Liver (tissue), 8 donors: ENCODE measurements at regions not wholly inside any gene's neighbourhood (a gene's known extent, or its start where the extent isn't known, plus 50 kb on each side); places are given as distances from the start of the nearest gene placed in this dataset.

Experiments
- DNase-seq: peaks from one replicate; pipeline ENCODE4 v3.0.0-alpha.2; 2017; ENCODE audit warnings: low spot score
- H3K27ac ChIP-seq, 2 donors: one replicate each; pipeline ENCODE4 v1.7.0; 2013; ENCODE audit warnings: inconsistent platforms in 2 of 2, low read length in 2 of 2, control low read depth in 1 of 2, low read depth in 1 of 2, mild to moderate bottlenecking in 1 of 2
- H3K27me3 ChIP-seq, 4 donors: one replicate each; pipeline versions ENCODE4 v1.6.1 to v1.7.0; 2013; ENCODE audit warnings: low read length in 3 of 4, inconsistent platforms in 1 of 4, mild to moderate bottlenecking in 1 of 4, moderate library complexity in 1 of 4; ENCODE audit not compliant: control insufficient read depth in 4 of 4, insufficient read depth in 4 of 4
- H3K36me3 ChIP-seq, 4 donors: one replicate each; pipeline versions ENCODE4 v1.6.1 to v1.7.0; 2013; ENCODE audit warnings: low read length in 3 of 4, mild to moderate bottlenecking in 3 of 4, low read depth in 1 of 4, moderate library complexity in 1 of 4; ENCODE audit not compliant: control insufficient read depth in 4 of 4, insufficient read depth in 3 of 4
- H3K4me1 ChIP-seq, 4 donors: one replicate each; pipeline versions ENCODE4 v1.6.1 to v1.7.0; 2013; ENCODE audit warnings: low read length in 3 of 4, mild to moderate bottlenecking in 3 of 4, moderate library complexity in 1 of 4; ENCODE audit not compliant: control insufficient read depth in 4 of 4, insufficient read depth in 4 of 4
- H3K4me3 ChIP-seq, 3 donors: one replicate each; pipeline versions ENCODE4 v1.6.1 to v1.7.0; 2013; ENCODE audit warnings: low read length in 3 of 3, control low read depth in 1 of 3, low read depth in 1 of 3, mild to moderate bottlenecking in 1 of 3
- H3K9ac ChIP-seq, 2 donors: one replicate each; pipeline ENCODE4 v1.7.0; 2013; ENCODE audit warnings: low read length in 2 of 2, mild to moderate bottlenecking in 2 of 2, moderate library complexity in 2 of 2, control low read depth in 1 of 2, low read depth in 1 of 2
- H3K9me3 ChIP-seq, 4 donors: one replicate each; pipeline versions ENCODE4 v1.6.1 to v1.7.0; 2013; ENCODE audit warnings: low read length in 3 of 4; ENCODE audit not compliant: control insufficient read depth in 4 of 4
- ATF3 ChIP-seq: IDR thresholded peaks from 2 replicates; pipeline ENCODE4 v1.6.1; 2016; ENCODE audit warnings: antibody characterized with exemption
- EGR1 ChIP-seq, 2 donors: IDR thresholded peaks; 2 replicates each; pipeline ENCODE4 v1.6.1; 2016 to 2018; ENCODE audit warnings: antibody characterized with exemption in 2 of 2, low read depth in 2 of 2
- FOXA1 ChIP-seq: IDR thresholded peaks from 2 replicates; pipeline ENCODE4 v1.6.1; 2016; ENCODE audit warnings: antibody characterized with exemption
- GABPA ChIP-seq, 2 donors: IDR thresholded peaks in 1 of 2; conservative IDR thresholded peaks in 1 of 2; 2 replicates each; pipeline ENCODE4 v1.6.1; 2016; ENCODE audit warnings: antibody characterized with exemption in 2 of 2, mild to moderate bottlenecking in 1 of 2, moderate library complexity in 1 of 2
- HNF4A ChIP-seq, 2 donors: conservative IDR thresholded peaks; 2 replicates each; pipeline ENCODE4 v1.6.1; 2016; ENCODE audit warnings: antibody characterized with exemption in 2 of 2, mild to moderate bottlenecking in 2 of 2
- HNF4G ChIP-seq: IDR thresholded peaks from 2 replicates; pipeline ENCODE4 v1.6.1; 2016; ENCODE audit warnings: antibody characterized with exemption
- MAX ChIP-seq: IDR thresholded peaks from 2 replicates; pipeline ENCODE4 v1.6.1; 2016; ENCODE audit warnings: antibody characterized with exemption
- NR2F2 ChIP-seq: IDR thresholded peaks from 2 replicates; pipeline ENCODE4 v1.6.1; 2016; ENCODE audit warnings: antibody characterized with exemption
- RAD21 ChIP-seq, 2 donors: IDR thresholded peaks; 2 replicates each; pipeline ENCODE4 v1.6.1; 2016; ENCODE audit warnings: antibody characterized with exemption in 2 of 2, mild to moderate bottlenecking in 2 of 2
- RXRA ChIP-seq, 2 donors: IDR thresholded peaks; 2 replicates each; pipeline ENCODE4 v1.6.1; 2017 to 2018; ENCODE audit warnings: antibody characterized with exemption in 2 of 2, mild to moderate bottlenecking in 1 of 2
- YY1 ChIP-seq: IDR thresholded peaks from 2 replicates; pipeline ENCODE4 v1.6.1; 2016; ENCODE audit warnings: antibody characterized with exemption, mild to moderate bottlenecking
- ZBTB33 ChIP-seq: IDR thresholded peaks from 2 replicates; pipeline ENCODE4 v1.6.1; 2016; ENCODE audit warnings: antibody characterized with exemption
- WGBS: extraction: QIAGEN DNeasy Blood & Tissue Kit; methylation state at CpG from one replicate; pipeline ENCODE4 v1.1.7; 2013; 5-methylcytosine and 5-hydroxymethylcytosine counted together
- TF ChIP-seq, protein P1 (sequence below): fragments of 150-350 bp; IDR thresholded peaks from 2 replicates; pipeline ENCODE4 v1.5.1; 2017; ENCODE audit warnings: improper control_type of control experiment, low read depth, low read length; ENCODE audit not compliant: missing input control
- donor health status: healthy.
- donor health status: healthy.
- donor health status: healthy.
- donor health status: healthy.
- donor health status: healthy.

- no peak overlapping the region for H3K9ac ChIP-seq
- no peaks in the 10 kb centered on the region for H3K27me3 ChIP-seq
- no peaks in the 10 kb centered on the region for H3K36me3 ChIP-seq
- H3K4me3 ChIP-seq = no peak overlapping the region
- no peak for DNase-seq
- TF ChIP-seq, protein P1, sequence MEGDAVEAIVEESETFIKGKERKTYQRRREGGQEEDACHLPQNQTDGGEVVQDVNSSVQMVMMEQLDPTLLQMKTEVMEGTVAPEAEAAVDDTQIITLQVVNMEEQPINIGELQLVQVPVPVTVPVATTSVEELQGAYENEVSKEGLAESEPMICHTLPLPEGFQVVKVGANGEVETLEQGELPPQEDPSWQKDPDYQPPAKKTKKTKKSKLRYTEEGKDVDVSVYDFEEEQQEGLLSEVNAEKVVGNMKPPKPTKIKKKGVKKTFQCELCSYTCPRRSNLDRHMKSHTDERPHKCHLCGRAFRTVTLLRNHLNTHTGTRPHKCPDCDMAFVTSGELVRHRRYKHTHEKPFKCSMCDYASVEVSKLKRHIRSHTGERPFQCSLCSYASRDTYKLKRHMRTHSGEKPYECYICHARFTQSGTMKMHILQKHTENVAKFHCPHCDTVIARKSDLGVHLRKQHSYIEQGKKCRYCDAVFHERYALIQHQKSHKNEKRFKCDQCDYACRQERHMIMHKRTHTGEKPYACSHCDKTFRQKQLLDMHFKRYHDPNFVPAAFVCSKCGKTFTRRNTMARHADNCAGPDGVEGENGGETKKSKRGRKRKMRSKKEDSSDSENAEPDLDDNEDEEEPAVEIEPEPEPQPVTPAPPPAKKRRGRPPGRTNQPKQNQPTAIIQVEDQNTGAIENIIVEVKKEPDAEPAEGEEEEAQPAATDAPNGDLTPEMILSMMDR = no peak
- no peak for TF ChIP-seq RAD21 (IDR thresholded peaks at IDR 0.05)
- no peaks in the 10 kb centered on the region for H3K4me1 ChIP-seq
- WGBS = 83% methylated on average over 3 of the region's 3 CpGs
- H3K9me3 ChIP-seq = no peaks in the 10 kb centered on the region
- H3K27ac ChIP-seq = no peak overlapping the region
Observed at GRCh38 chr5:38712391-38712790, 133.4 kb upstream of the OSMR start.

- WGBS = 81% methylated on average over 3 of the region's 3 CpGs
- no peak for DNase-seq
- H3K27ac ChIP-seq = no peak overlapping the region
- H3K9ac ChIP-seq = no peak overlapping the region
- no peaks in the 10 kb centered on the region for H3K36me3 ChIP-seq
- no peak overlapping the region for H3K4me3 ChIP-seq
- no peaks in the 10 kb centered on the region for H3K4me1 ChIP-seq
- H3K27me3 ChIP-seq = peaks cover 0 to 5% (median 0%) of the 10 kb centered on the region in 4 donors
- no peak for TF ChIP-seq ZBTB33
- no peak for TF ChIP-seq HNF4G
- TF ChIP-seq GABPA (IDR thresholded peaks at IDR 0.05 in 1 of 2, conservative IDR thresholded peaks at IDR 0.05 in 1 of 2) = no peak
- no peak for TF ChIP-seq NR2F2
- TF ChIP-seq MAX = no peak
- no peaks in the 10 kb centered on the region for H3K9me3 ChIP-seq
Observed at GRCh38 chr5:38714240-38714639, 131.6 kb upstream of the OSMR start.

- no peak overlapping the region for H3K9ac ChIP-seq
- TF ChIP-seq EGR1 (IDR thresholded peaks at IDR 0.05; ENCODE audit: low read depth in 2 of 2) (no peak), MAX (no peak), RAD21 (IDR thresholded peaks at IDR 0.05) (no peak), FOXA1 (no peak), HNF4G (no peak), ZBTB33 (no peak), HNF4A (conservative IDR thresholded peaks at IDR 0.05) (no peak), ATF3 (no peak), GABPA (IDR thresholded peaks at IDR 0.05 in 1 of 2, conservative IDR thresholded peaks at IDR 0.05 in 1 of 2) (no peak), YY1 (no peak), RXRA (IDR thresholded peaks at IDR 0.05) (no peak)
- TF ChIP-seq, protein P1 = no peak
Observed at GRCh38 chr5:38714703-38715355, 131.0 kb upstream of the OSMR start.

More at GRCh38 chr5:38714703-38715355, 131.0 kb upstream of the OSMR start:
- no peak overlapping the region for H3K27ac ChIP-seq
- H3K9me3 ChIP-seq = no peaks in the 10 kb centered on the region
- H3K4me3 ChIP-seq = no peak overlapping the region
- peaks cover 0 to 6% (median 0%) of the 10 kb centered on the region in 4 donors for H3K27me3 ChIP-seq
- DNase-seq = no peak
- no peaks in the 10 kb centered on the region for H3K36me3 ChIP-seq
- 29% methylated on average over 1 of the region's 1 CpG for WGBS
- no peaks in the 10 kb centered on the region for H3K4me1 ChIP-seq
